ENCODE measurements at regions not wholly inside any gene's neighbourhood (a gene's known extent, or its start where the extent isn't known, plus 50 kb on each side); places are given as distances from the start of the nearest gene placed in this dataset.
"Not testable (repeated sequence)": the region's sequence is repeated elsewhere in the genome, so short reads cannot be mapped to it uniquely, and the experiment has no call there.

- no peak for TF ChIP-seq CTCF (IDR thresholded peaks at IDR 0.05; ENCODE audit: control insufficient read depth, insufficient read depth, low read depth, low read length, missing control alignments)
- no peak overlapping the region for H3K4me3 ChIP-seq (ENCODE audit: control insufficient read depth, low read depth, low read length)
- no peak for DNase-seq (ENCODE audit: low read depth)
Measured at GRCh38 chr1:82782599-82782998, 981.9 kb downstream of the ADGRL2 start.

GRCh38 chr1:82778612-82779011 is 977.9 kb downstream of the ADGRL2 start:
- peak; percentile 34 for TF ChIP-seq CTCF (IDR thresholded peaks at IDR 0.05; ENCODE audit: control insufficient read depth, insufficient read depth, low read depth, low read length, missing control alignments)
- H3K4me3 ChIP-seq (ENCODE audit: control insufficient read depth, low read depth, low read length), result no peak overlapping the region
- no peak for DNase-seq (ENCODE audit: low read depth)

GRCh38 chr1:82777240-82777639 is 976.5 kb downstream of the ADGRL2 start:
- TF ChIP-seq CTCF (IDR thresholded peaks at IDR 0.05; ENCODE audit: control insufficient read depth, insufficient read depth, low read depth, low read length, missing control alignments), result no peak
- no peak overlapping the region for H3K4me3 ChIP-seq (ENCODE audit: control insufficient read depth, low read depth, low read length)
- DNase-seq (ENCODE audit: low read depth), result no peak

GRCh38 chr1:82776730-82777129 is 976.0 kb downstream of the ADGRL2 start:
- DNase-seq (ENCODE audit: low read depth); H3K4me3 ChIP-seq (ENCODE audit: control insufficient read depth, low read depth, low read length): not testable (repeated sequence)

- peak; percentile 60 for TF ChIP-seq CTCF (IDR thresholded peaks at IDR 0.05; ENCODE audit: control insufficient read depth, insufficient read depth, low read depth, low read length, missing control alignments)
- DNase-seq (ENCODE audit: low read depth), result no peak
- H3K4me3 ChIP-seq (ENCODE audit: control insufficient read depth, low read depth, low read length), result no peak overlapping the region
Measured at GRCh38 chr1:82775406-82776000, 974.8 kb downstream of the ADGRL2 start.

- DNase-seq (ENCODE audit: low read depth), result no peak
- H3K4me3 ChIP-seq (ENCODE audit: control insufficient read depth, low read depth, low read length), result no peak overlapping the region
Measured at GRCh38 chr1:82762829-82763532, 962.2 kb downstream of the ADGRL2 start.

More at GRCh38 chr1:82762829-82763532, 962.2 kb downstream of the ADGRL2 start:
- no peak for TF ChIP-seq CTCF (IDR thresholded peaks at IDR 0.05; ENCODE audit: control insufficient read depth, insufficient read depth, low read depth, low read length, missing control alignments)
